K562 (cell line): ENCODE measurements at regions not wholly inside any gene's neighbourhood (a gene's known extent, or its start where the extent isn't known, plus 50 kb on each side); places are given as distances from the start of the nearest gene placed in this dataset.

Source experiments
- ATAC-seq: fragments of 200-7000 bp; cut with Tn5 transposase; 3 replicates; pipeline ENCODE4 v1.9.1; 2020; ENCODE audit warnings: moderate library complexity
- BruUV-seq: library from RNA; stranded (reverse); fragments of 400-500 nt; replicated peaks from 2 replicates; lab custom pipeline; 2021; lab: Mats Ljungman, UMichigan
- CTCF ChIA-PET: fragments of 300-600 bp; formaldehyde crosslinking; extraction: SDS; loops from one replicate; lab custom pipeline; 2021; ENCODE audit warnings: low intra/inter-chr PET ratio; lab: Yijun Ruan, JAX
- POLR2A ChIA-PET: fragments of 300-600, 350-650 bp; sonication (Branson Sonifier 250); formaldehyde crosslinking; extraction: SDS; loops from one replicate; lab custom pipeline; 2021; ENCODE audit warnings: antibody characterized with exemption, inconsistent platforms; lab: Yijun Ruan, JAX
- DNase-seq, 4 experiments: peaks; one replicate each; pipeline versions ENCODE4 v3.0.0 to v3.0.0-alpha.2; 2011 to 2018; ENCODE audit warnings: low spot score in 3 of 4, mixed read lengths in 3 of 4; ENCODE audit errors: extremely low read depth in 1 of 4
- FAIRE-seq: peaks from 2 replicates; lab custom pipeline; 2011; peaks lifted over from hg19 to GRCh38; lab: Jason Lieb, UNC
- H2AFZ ChIP-seq: 2 replicates; pipeline ENCODE4 v1.6.0; 2011; ENCODE audit warnings: low read depth, low read length, control low read depth, inconsistent platforms
- H3K27ac ChIP-seq: fragments of 200-600 bp; 3 replicates; pipeline ENCODE4 v1.8.0; 2011; ENCODE audit warnings: low read depth, mild to moderate bottlenecking, control low read depth, inconsistent platforms, low read length, moderate library complexity, mixed read lengths; ENCODE audit errors: extremely low read depth
- H3K27me3 ChIP-seq, 2 experiments: fragments of 300-600 bp in 1 of 2; 2 replicates in 1 of 2; 3 replicates in 1 of 2; pipeline versions ENCODE4 v1.6.0 to v1.8.0; 2011; ENCODE audit warnings: inconsistent platforms in 2 of 2, low read length in 2 of 2, mild to moderate bottlenecking in 1 of 2, mixed read lengths in 1 of 2, moderate library complexity in 1 of 2; ENCODE audit not compliant: control insufficient read depth in 2 of 2, insufficient read depth in 2 of 2
- H3K36me3 ChIP-seq: fragments of 300-600 bp; 3 replicates; pipeline ENCODE4 v1.8.0; 2011; ENCODE audit warnings: mild to moderate bottlenecking, low read length, inconsistent platforms; ENCODE audit not compliant: control insufficient read depth, insufficient read depth
- H3K4me1 ChIP-seq, 2 experiments: fragments of 200-600 bp in 1 of 2; replicated peaks in 1 of 2; 2 replicates in 1 of 2; 3 replicates in 1 of 2; pipeline versions ENCODE4 v1.5.1 to v1.8.0; 2011; ENCODE audit warnings: inconsistent platforms in 2 of 2, low read length in 2 of 2, mild to moderate bottlenecking in 1 of 2, mixed read lengths in 1 of 2, moderate library complexity in 1 of 2; ENCODE audit not compliant: control insufficient read depth in 2 of 2, insufficient read depth in 2 of 2
- H3K4me2 ChIP-seq: 2 replicates; pipeline ENCODE4 v1.6.1; 2011; ENCODE audit warnings: low read length, control low read depth, inconsistent platforms, mixed read lengths; ENCODE audit not compliant: insufficient read depth
- H3K4me3 ChIP-seq: fragments of 200-600 bp; sonication (generic), shearing (Covaris generic); 2 replicates; pipeline ENCODE4 v1.5.1; 2016; ENCODE audit warnings: control low read depth, inconsistent platforms
- H3K79me2 ChIP-seq: fragments of 200-600 bp; 3 replicates; pipeline ENCODE4 v1.8.0; 2011; ENCODE audit warnings: low read length, inconsistent platforms; ENCODE audit not compliant: control insufficient read depth, insufficient read depth
- H3K9ac ChIP-seq, 2 experiments: 2 replicates each; pipeline versions ENCODE4 v1.6.0 to v1.6.1; 2011; ENCODE audit warnings: low read depth in 2 of 2, low read length in 2 of 2, control low read depth in 1 of 2, inconsistent platforms in 1 of 2, mild to moderate bottlenecking in 1 of 2, mixed read lengths in 1 of 2; ENCODE audit not compliant: insufficient read depth in 1 of 2
- H3K9me1 ChIP-seq: one replicate; pipeline ENCODE4 v1.6.0; 2011; ENCODE audit warnings: inconsistent platforms, mild to moderate bottlenecking, low read length, moderate library complexity; ENCODE audit not compliant: control insufficient read depth, insufficient read depth
- H3K9me3 ChIP-seq: replicated peaks from 2 replicates; pipeline ENCODE4 v1.5.1; 2011; ENCODE audit warnings: low read depth, low read length, inconsistent platforms; ENCODE audit not compliant: control insufficient read depth, insufficient read depth
- H4K20me1 ChIP-seq: replicated peaks from 2 replicates; pipeline ENCODE4 v1.6.1; 2011; ENCODE audit warnings: low read length, inconsistent platforms, mixed read lengths; ENCODE audit not compliant: control insufficient read depth, insufficient read depth
- LEF1 ChIP-seq: fragments of 450-650 bp; IDR thresholded peaks from 2 replicates; pipeline ENCODE4 v1.6.1; 2016; ENCODE audit warnings: mild to moderate bottlenecking
- MAFK ChIP-seq: IDR thresholded peaks from 2 replicates; pipeline ENCODE4 v1.6.1; 2011; ENCODE audit warnings: low read length, improper control_type of control experiment
- MBD2 ChIP-seq: sonication (generic); IDR thresholded peaks from 2 replicates; pipeline ENCODE4 v1.6.1; 2016; ENCODE audit warnings: low read depth, borderline replicate concordance
- MTF1 ChIP-seq: fragments of 250-450 bp; sonication (Bioruptor Pico); IDR thresholded peaks from 2 replicates; pipeline ENCODE4 v1.9.0; 2021; ENCODE audit warnings: moderate library complexity, mild to moderate bottlenecking, inconsistent platforms, borderline replicate concordance
- RBM34 ChIP-seq: fragments of 200-400 bp; formaldehyde crosslinking; IDR thresholded peaks from 2 replicates; pipeline ENCODE4 v1.6.1; 2018; ENCODE audit warnings: low read length, borderline replicate concordance; ENCODE audit not compliant: insufficient read depth
- SP2 ChIP-seq: IDR thresholded peaks from 2 replicates; pipeline ENCODE4 v1.6.1; 2011; ENCODE audit warnings: mild to moderate bottlenecking, low read depth, low read length, moderate library complexity; ENCODE audit not compliant: poor library complexity, severe bottlenecking; ENCODE audit errors: extremely low read depth
- XRCC5 ChIP-seq: fragments of 200-400 bp; formaldehyde crosslinking; IDR thresholded peaks from 2 replicates; pipeline ENCODE4 v1.6.1; 2017; ENCODE audit warnings: low read depth, mild to moderate bottlenecking, low read length
- ZNF12 ChIP-seq: sonication (generic); formaldehyde crosslinking; IDR thresholded peaks from 2 replicates; pipeline ENCODE4 v1.4.0; 2020; ENCODE audit warnings: mild to moderate bottlenecking, missing genetic modification reagents
- ZNF511 ChIP-seq: sonication (generic); formaldehyde crosslinking; IDR thresholded peaks from 2 replicates; pipeline ENCODE4 v1.8.0; 2022; ENCODE audit warnings: mild to moderate bottlenecking, missing genetic modification reagents
- in situ Hi-C: fragments of 300-500 bp; cut with MboI; formaldehyde crosslinking; loops from 4 replicates; pipeline ENCODE4 v1.15.0; 2018; ENCODE audit warnings: inconsistent platforms, mixed read lengths
- intact Hi-C: fragments of 100-400 bp; cut with micrococcal nuclease; formaldehyde crosslinking; loops from 2 replicates; pipeline ENCODE4 v1.14.2; 2022

GRCh38 chr2:180849851-180850250 lies 130.6 kb upstream of the UBE2E3 start (continued):
- no peak for TF ChIP-seq MBD2

GRCh38 chr2:180848393-180848792 lies 132.0 kb upstream of the UBE2E3 start:
- Histone ChIP-seq H3K4me1 (no peaks in the 10 kb centered on the region), H3K79me2 (no peaks in the 10 kb centered on the region), H3K4me2 (no peak overlapping the region), H3K9me3 (no peaks in the 10 kb centered on the region), H3K36me3 (no peaks in the 10 kb centered on the region), H3K9ac (no peak overlapping the region), H3K9me1 (no peaks in the 10 kb centered on the region), H3K27ac (no peak overlapping the region), H3K27me3 (no peaks in the 10 kb centered on the region), H4K20me1 (no peaks in the 10 kb centered on the region), H3K4me3 (no peak overlapping the region), H2AFZ (no peak overlapping the region)
- no TSS peak for BruUV-seq
- intact Hi-C loops = no loop called here
- DNase-seq (no peak), FAIRE-seq (no peak), ATAC-seq (no peak)
- in situ Hi-C loops = no loop called here
- TF ChIP-seq XRCC5 (no peak), SP2 (no peak), ZNF511 (CRISPR knock-in tag) (no peak), ZNF12 (CRISPR knock-in tag) (no peak), RBM34 (no peak), MTF1 (CRISPR knock-in tag) (no peak), LEF1 (no peak), MAFK (no peak)
- ChIA-PET POLR2A (no interaction called here), CTCF (no interaction called here)
